GM18502 (cell line): ENCODE measurements at regions not wholly inside any gene's neighbourhood (a gene's known extent, or its start where the extent isn't known, plus 50 kb on each side); places are given as distances from the start of the nearest gene placed in this dataset.

Experiments used
- ATAC-seq: cut with Tn5 transposase; IDR thresholded peaks from one replicate; pipeline ENCODE4 v1.9.1; 2021; ENCODE audit warnings: mild to moderate bottlenecking; ENCODE audit not compliant: unreplicated experiment, poor library complexity

DNA sequence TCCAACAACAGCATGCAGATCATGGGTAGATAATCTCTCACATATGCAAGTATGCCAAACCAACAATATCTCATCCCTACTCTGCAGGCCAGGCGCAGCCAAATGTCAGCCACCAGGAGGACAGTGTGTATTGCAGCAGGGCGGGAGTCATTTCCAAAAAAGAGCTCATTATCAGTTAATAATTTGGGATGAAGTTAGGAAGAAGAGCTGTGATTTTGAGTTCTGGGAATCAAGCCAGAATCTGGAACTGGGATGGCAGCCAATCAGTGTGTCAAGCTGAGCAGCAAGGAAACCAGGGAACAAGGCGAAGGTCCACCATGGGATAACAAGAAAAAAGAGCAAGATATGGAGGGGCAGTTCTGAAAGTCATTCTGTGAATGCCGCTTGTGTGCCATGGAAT is 88.2 kb upstream of the CAMK2D start:
- ATAC-seq = no peak

DNA sequence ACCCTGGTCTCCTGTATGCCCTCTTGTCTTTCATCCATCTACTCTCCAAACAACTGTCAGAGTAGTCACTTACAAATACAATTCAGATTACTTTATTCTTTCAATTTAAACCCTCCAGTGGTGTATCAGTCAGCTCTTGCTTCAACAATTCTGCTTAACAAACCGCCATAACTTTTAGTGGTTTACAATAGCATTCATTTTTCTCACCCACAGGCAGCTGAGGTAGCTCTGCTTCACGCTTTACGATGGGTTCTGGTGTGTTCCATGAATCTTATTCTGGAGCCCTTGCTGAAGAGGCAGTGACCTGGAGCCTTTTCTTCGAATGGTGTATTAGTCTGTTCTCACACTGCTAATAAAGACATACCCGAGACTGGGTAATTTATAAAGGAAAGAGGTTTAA is 86.2 kb upstream of the CAMK2D start:
- no peak for ATAC-seq

DNA sequence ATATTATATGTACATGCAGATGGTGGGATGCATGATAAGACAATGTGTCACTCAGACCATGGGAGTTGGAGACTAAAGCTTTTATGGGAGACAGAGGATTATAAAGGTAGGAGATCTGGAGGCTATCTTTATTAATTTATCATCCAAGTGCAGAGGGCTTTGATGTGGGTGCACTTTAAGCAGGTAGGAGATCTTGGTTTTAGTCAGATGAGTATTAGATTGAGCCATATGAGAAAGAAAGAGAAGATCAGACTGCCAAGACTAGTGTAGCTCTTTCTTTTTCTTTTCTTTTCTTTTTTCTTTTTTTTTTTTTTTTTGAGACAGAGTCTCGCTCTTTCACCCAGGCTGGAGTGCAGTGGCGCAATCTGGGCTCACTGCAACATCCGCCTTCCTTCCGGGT is 84.9 kb upstream of the CAMK2D start:
- no peak for ATAC-seq

DNA sequence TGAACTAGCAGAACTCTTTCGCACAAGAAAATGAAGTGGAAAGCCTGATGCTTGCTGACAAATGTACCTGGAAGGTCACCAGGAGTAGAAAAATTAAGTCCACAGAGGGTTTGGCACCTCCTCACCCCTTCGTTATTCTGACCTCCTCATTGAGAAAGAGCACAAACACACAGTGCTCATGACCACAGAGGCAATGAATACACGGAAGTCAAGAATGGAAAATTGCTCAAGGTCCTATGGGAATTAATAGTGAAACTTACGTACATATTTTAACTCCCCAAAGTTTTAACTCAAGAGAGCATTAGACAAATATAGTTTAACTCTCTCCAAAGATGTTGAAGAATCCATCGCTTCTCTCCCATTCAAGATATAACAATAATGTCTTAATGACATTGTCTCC is 83.6 kb upstream of the CAMK2D start:
- no peak for ATAC-seq

DNA sequence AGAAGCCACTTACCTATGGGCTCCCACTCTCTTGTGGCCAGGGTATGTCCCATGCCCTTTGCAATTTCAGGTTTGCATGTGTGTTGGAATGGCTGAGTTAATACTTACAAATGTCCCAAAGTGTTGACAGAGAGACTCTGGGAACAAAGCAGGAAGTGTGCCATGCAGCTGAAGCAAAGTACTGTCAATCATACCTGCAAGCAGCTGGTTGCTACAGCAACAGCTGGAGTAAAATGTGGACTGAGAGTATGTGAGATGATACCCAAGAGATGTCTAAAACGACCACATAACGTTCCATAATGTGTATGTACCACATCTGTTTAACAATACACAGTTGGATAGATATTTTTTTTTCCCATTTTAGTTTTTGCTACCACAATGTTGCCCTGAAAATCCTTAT is 82.8 kb upstream of the CAMK2D start:
- ATAC-seq = peak; percentile 51

DNA sequence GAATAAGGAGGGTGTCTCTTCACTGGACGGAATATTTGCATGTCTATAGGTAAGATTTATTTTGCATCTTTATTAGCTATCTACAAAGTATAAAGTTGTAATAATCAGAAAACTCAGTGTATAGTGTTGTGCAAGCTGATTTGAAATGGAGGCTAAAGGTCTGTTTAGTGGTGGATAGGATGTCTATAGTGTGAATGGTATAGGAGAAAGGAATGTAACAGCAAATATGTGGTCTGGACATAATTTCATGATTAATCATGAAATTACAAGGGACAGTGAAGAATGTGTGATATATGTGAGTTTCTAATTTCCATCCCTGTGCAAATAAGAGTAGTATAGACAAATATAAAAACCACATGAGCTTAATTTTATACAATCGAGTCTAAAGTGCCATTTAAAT is 79.3 kb upstream of the CAMK2D start:
- ATAC-seq = no peak

DNA sequence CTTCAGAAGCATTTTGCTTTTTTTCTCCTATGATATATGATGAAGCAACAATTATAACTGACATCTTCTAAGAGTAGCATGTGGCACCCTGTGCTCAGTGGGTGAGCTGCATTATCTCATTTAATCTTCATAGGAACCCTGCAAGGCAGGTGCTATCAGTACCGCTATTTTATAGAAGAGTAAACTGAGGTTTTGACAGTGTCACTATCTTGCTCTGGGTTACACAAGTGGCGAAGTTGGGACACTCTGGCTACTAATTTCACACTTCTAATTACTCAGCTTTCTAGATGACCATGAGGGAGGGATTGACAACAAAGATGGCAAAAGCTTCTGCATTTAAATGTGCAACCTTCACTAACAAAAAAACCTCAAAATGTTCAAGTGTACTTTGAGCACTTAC is 76.9 kb upstream of the CAMK2D start:
- ATAC-seq = no peak

DNA sequence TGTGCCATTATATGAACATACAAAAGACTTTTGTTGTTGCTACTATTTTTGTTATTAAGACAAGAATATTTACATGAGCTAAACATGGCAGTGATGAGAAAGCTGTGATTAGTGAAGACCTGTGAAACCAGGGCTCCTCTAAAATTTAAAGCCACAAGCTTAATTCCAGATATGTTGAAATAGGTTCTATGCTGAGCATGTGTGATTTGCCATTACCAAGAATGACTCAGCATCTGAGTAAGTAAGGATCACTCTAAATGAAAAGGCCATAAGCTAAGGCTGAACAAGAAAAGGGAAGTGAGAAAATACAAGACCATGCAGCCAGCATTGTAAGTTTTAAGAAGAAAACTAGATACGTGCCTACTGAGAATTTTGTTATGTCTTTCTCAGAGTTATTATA is 75.9 kb upstream of the CAMK2D start:
- ATAC-seq = peak; percentile 100

DNA sequence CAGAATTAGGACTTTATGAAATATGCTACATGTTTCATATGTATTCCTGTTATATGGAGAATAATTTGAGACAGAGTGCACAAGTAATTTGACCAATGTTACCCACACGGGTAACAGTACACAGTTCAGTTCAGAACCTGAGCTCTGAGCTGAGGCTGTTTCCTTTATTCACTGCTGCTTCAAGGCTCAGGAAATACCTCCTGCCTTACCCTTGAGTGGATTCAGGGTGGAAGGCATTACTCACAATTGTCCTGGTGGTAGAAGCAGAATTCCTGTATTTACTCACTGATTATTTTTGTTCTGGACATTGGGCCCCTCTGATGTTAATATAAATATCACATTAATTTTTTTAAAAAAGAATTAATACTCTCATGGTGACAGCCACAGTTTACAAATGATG is 73.5 kb upstream of the CAMK2D start:
- no peak for ATAC-seq

DNA sequence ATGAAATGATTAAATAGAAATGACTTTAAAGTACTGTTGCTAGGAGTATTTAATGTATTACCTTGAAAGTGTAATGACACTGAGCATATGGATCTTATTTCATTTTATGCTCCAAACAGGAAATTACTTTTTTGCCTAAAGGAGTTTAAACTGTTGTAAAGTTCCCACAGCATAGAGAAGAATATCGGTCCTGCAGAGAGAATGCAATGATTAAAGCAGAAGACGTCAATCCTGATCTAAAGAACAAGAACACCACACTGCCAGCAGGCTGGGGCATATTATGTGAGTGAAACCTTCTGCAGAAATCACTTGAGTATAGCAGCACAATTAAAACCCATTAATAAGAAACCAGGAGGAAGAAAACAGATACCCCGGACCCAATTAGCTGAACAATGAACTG is 72.8 kb upstream of the CAMK2D start:
- ATAC-seq = no peak

DNA sequence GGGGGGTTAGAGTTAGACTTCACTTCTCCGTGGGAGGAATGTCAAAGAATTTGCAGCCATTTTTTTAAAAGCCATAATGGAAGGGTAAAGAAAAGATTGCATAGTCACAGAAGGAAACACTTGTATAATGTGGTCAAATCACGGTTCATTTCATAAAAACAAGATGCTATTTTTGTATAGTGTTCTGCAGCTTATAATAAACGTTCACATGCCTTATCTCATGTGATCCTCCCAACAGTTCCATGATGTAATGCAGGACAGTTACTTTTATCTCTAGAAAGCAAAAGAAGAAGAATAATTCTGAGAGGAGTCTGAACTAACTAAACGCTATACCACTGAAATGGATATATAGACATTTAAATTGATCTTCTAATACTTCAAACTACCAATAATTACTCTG is 71.3 kb upstream of the CAMK2D start:
- no peak for ATAC-seq

DNA sequence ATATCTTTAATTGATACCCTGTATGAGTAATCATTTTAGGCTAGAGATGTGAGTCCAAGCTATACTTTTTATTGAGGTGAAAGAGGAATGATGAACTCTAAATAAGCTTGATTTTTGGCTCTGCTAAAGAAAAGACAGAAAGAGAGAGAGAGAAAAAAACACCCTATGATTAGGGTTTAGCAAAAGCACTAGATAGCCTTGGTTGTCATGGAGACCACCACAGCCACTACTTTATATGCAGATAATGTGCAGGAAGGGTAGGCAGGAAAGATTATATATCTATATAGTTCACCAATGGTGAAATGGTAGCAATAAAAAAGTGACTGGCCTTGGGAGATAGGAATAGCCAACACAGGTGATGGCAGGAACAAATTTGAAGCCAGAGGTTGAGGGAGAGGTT is 69.9 kb upstream of the CAMK2D start:
- ATAC-seq = no peak

DNA sequence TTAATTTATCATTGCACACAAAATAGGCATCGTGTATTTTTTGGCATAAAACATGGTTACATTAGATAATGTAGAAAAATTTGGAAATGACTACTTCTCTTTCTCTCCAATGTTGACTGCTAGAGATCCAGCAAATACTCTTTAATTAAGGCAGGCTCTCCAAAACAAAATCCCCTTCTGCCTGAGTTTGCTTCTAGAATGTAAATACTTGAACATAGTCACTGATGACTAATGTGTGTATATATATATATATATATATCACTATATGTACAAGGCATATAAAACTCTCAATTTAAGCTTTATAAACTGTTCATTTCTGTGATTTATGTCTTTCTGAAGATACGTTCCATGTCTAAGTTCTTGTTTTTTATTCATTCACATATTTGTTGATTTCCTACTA is 67.2 kb upstream of the CAMK2D start:
- no peak for ATAC-seq

DNA sequence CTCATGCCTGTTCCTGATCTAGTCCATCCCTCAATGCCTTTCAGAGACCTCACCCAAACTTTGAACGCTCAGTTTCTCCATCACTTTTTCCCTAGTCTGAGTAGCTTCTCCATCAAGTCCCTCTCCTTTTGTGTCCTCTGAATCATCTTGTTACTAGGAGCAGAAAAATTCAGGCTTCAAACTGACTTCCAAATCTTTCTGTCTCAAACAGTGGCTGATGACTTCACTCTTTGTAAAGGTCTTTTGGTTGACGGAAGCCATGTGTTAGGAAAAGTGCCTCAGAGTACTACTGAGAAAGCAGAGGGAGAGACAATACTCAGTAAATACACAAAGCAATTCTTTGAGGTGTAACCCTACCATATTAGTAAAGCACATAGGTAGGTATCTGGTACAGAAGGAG is 65.7 kb upstream of the CAMK2D start:
- no peak for ATAC-seq

DNA sequence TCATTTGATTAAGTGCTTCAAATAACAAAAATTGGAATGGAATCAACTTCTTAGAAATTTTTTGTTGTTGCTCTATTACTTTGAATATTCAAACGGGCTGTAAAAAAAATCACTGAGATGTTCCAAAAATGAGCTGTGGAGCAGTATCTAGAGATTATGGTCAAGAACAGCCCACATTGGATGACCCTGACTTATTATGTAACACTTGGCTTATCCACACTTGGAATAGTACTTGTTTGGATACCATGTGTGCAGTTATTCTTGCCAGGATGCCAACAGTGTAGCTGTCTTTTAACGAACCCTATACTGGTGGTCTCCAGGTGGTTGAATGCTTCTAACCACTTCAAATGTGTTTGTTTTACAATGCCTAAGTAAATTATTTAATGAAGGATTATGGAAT is 64.9 kb upstream of the CAMK2D start:
- no peak for ATAC-seq

DNA sequence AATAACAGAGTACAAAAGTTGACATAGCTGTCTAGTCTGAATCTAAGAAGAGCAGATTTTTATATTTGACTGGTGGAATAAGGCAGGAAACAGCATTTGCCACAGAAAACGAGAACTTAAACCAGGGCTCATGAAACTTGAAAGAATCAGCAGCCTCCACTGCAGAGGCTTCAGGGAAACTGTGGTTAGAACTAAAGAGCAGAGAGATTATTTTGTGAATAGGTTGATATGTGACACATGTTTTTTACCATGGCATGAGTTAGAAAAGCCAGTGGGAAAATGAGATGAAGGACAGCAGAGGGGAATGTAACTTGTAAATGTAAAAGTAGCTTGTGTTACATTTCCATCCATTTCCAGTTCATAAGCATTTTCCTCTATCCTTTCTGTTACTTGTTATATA is 63.7 kb upstream of the CAMK2D start:
- ATAC-seq = peak; percentile 72

DNA sequence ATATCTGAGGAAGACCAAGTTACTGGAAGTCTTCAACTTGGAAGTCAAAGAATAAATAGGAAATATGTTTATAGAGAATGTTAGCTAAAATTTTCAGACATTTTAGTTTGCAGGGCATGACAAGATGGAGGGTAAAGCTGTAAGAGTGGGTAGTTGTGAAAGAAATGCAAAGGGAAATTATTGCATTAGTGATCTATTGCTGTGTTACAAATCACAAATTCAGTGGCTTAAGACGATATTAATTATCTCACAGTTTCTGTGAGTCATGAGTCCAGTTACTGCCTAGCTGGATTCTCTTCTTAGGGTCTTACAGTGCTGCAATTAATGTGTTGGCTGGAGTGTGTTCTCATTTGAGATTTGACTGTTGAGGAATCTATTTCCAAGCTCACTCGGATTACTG is 62.9 kb upstream of the CAMK2D start:
- no peak for ATAC-seq

DNA sequence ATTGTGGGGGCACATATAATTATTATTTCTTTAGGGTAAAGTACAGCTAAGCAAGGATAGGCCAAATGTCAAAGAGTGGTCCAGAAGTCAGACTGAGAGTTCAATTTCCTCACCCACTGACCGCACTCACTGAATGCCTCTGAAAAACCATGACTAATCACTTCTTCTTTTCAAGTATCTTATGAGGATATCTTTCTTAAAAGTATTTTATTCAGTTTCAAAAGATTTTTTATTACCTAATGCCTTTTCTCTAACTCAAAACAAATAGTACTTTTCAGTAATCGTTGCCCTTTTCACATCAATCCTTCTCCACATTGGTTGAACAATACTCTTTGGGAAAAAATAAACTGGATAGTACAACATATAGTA is 61.7 kb upstream of the CAMK2D start:
- ATAC-seq = peak; percentile 74

DNA sequence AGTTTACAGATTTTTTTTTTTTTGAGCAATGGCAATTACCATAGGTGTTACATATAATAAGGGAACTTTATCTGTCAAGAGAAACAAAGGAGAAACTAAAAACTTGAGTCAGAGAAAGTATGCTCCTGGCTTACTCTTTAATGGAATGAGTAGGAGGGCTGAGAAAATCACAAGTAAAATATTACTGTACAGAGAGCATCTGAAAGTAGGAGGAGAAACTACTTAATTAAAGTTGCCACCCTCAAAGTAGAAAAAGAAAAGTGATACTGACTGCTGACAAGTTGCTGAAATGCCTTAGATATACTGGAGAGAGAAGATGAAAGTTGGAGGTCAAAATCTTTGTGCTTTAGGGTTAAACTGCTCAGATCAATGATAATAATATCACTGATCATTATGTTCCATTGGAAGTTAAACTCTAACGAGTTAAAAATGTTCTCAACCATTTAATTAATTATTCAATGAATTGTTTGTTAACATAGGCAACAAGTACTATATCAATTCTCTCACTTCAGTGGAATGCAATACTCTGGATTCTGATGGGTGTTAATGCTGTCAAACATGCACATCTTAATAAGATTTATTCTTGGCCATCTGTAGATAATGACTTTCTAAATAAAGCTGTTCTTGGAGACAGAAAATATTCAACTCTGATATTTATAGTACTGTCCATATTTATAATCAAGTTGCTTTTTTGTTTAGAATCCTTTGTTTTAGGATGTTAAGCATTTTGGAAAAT is 61.2 kb upstream of the CAMK2D start:
- ATAC-seq = peak; percentile 64

DNA sequence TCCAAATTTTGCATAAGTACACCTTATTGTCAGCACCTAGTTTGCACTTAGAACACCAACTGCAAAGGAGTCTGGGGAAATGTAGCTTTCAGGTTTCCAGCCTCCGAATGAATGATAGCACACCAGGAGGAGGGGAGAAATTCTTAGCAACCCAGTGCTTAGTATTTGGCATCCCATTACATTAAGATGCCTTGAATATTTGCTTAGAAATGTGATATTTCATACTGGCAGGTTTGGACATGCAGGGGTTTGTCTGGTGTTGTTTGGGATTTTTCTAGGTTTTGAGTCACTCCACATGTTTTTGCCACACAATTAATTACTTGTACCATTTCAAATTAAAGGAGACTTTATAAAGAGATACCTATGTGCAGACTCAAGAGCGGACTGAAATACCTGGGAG is 60.3 kb upstream of the CAMK2D start:
- ATAC-seq = no peak

DNA sequence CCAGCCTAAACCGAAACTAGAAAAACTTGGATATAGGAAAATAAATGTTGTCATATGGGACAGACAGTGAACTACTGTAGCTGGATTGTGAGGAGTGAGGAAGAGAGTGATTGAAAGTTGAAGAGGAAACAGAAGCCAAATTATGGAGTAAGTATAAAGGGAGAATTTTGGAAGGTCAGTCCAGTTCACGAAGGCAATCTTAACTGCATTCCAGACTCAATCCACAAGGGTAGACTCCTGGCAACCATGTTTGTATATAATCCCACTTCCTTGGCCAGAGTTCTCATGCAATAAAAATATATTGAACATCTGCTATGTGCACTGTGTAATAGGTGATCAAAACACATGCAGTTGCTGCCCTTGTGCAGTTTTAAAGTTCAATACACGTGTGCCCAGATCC is 58.6 kb upstream of the CAMK2D start:
- ATAC-seq = no peak

DNA sequence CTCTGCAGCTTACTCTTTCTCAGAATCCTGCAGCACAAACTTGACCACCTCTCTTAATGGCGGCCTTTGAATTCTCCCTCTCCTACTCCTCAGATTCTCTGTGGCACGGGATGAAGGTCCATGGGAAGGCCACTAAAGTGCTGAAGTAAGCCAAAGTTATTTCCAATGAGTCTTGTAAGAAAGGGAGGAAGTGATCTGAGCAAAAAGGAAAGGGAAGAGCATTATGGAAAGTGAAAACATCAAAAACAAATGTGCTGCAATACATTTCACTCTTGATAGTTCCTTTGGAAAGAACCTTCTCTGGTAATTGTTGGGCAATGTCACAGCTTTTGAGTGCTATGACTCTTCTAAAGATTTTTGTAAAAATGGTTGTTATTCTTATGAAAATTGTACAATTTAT is 54.3 kb upstream of the CAMK2D start:
- no peak for ATAC-seq

DNA sequence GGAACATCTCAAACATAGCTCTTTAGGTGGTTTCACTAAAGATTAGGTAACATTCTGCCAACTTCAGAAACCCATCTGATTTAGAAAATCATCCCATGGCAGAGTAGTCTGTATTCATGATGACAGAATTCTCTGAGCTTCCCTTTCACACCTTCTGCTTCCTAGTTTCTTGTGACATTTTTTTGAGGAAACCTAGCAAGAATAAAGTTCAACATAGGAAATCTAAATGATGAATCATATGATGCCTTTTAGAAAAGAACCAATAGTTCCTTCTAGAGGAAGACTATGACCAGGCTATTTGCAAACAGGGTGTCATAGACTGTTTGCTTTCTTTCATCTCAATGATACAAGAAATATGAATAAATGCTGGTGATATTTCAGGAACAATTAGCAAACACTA is 49.8 kb upstream of the CAMK2D start:
- no peak for ATAC-seq
